Panc1 (cell line): ENCODE measurements at regions not wholly inside any gene's neighbourhood (a gene's known extent, or its start where the extent isn't known, plus 50 kb on each side); places are given as distances from the start of the nearest gene placed in this dataset.

Source experiments
- ATAC-seq: fragments of 200-7000 bp; cut with Tn5 transposase; 2 replicates; pipeline ENCODE4 v1.9.1; 2020; ENCODE audit warnings: mild to moderate bottlenecking, moderate library complexity
- BruUV-seq: library from RNA; stranded (reverse); fragments of 400-500 nt; replicated peaks from 2 replicates; lab custom pipeline; 2021; lab: Mats Ljungman, UMichigan
- CTCF ChIA-PET: fragments of 300-600 bp; sonication (Branson Sonifier 250); formaldehyde crosslinking; loops from one replicate; lab custom pipeline; 2022; ENCODE audit warnings: antibody characterized with exemption; lab: Charles Lee
- POLR2A ChIA-PET: fragments of 300-600 bp; sonication (Branson Sonifier 250); formaldehyde crosslinking; loops from one replicate; lab custom pipeline; 2022; ENCODE audit warnings: antibody characterized with exemption; lab: Charles Lee
- DNase-seq: peaks from one replicate; pipeline ENCODE4 v3.0.0-alpha.2; 2010; ENCODE audit warnings: low read depth, low spot score
- H3K27ac ChIP-seq: 2 replicates; pipeline ENCODE4 v1.5.1; 2011; ENCODE audit warnings: mild to moderate bottlenecking, low read length, inconsistent platforms
- H3K27me3 ChIP-seq: fragments of 200-500 bp; sonication (Bioruptor generic); 2 replicates; pipeline ENCODE4 v1.6.0; 2014; ENCODE audit warnings: low read length, inconsistent platforms; ENCODE audit not compliant: control insufficient read depth, insufficient read depth
- H3K36me3 ChIP-seq: fragments of 200-500 bp; sonication (Bioruptor generic); 2 replicates; pipeline ENCODE4 v1.5.1; 2014; ENCODE audit warnings: inconsistent platforms, mild to moderate bottlenecking, low read length, moderate library complexity; ENCODE audit not compliant: control insufficient read depth, insufficient read depth
- H3K4me1 ChIP-seq: 2 replicates; pipeline ENCODE4 v1.5.1; 2011; ENCODE audit warnings: inconsistent platforms, mild to moderate bottlenecking, low read length, moderate library complexity; ENCODE audit not compliant: control insufficient read depth, insufficient read depth
- H3K4me3 ChIP-seq, 2 experiments: 2 replicates each; pipeline ENCODE4 v1.5.1; 2011 to 2012; ENCODE audit warnings: low read depth in 2 of 2, low read length in 2 of 2, mild to moderate bottlenecking in 2 of 2, inconsistent platforms in 1 of 2, moderate library complexity in 1 of 2
- H3K9me3 ChIP-seq: fragments of 200-500 bp; sonication (Bioruptor generic); 2 replicates; pipeline ENCODE4 v1.5.1; 2014; ENCODE audit warnings: low read depth, mild to moderate bottlenecking, inconsistent platforms, low read length, moderate library complexity; ENCODE audit not compliant: control insufficient read depth, insufficient read depth
- POLR2AphosphoS5 ChIP-seq: IDR thresholded peaks from 2 replicates; pipeline ENCODE4 v1.6.1; 2012; ENCODE audit warnings: mild to moderate bottlenecking, low read depth, low read length, moderate library complexity
- SIN3A ChIP-seq: IDR thresholded peaks from 2 replicates; pipeline ENCODE4 v1.6.1; 2012; ENCODE audit warnings: low read depth, mild to moderate bottlenecking, low read length, moderate library complexity, borderline replicate concordance; ENCODE audit not compliant: insufficient read depth
- TCF7L2 ChIP-seq: IDR thresholded peaks from 2 replicates; pipeline ENCODE4 v1.6.1; 2011; ENCODE audit warnings: mild to moderate bottlenecking, low read depth, low read length, inconsistent platforms
- in situ Hi-C: cut with HindIII; loops from 2 replicates; pipeline ENCODE4 v1.10.0; 2016; ENCODE audit warnings: low sequenced_read_pairs, low pct_unique_long_range_greater_than_20kb
- intact Hi-C: fragments of 100-400 bp; cut with micrococcal nuclease; formaldehyde crosslinking; loops from one replicate; pipeline ENCODE4 v1.10.0; 2022; ENCODE audit not compliant: unreplicated experiment
- TF ChIP-seq, protein P1 (sequence below), 2 experiments: IDR thresholded peaks; 2 replicates each; pipeline ENCODE4 v1.6.1; 2011 to 2012; ENCODE audit warnings: low read depth in 2 of 2, control low read depth in 1 of 2, low read length in 1 of 2, mild to moderate bottlenecking in 1 of 2, moderate library complexity in 1 of 2; ENCODE audit not compliant: insufficient read depth in 1 of 2
- TF ChIP-seq, protein P2 (sequence below): fragments of 450-650 bp; IDR thresholded peaks from 2 replicates; pipeline ENCODE4 v1.5.1; 2017; ENCODE audit warnings: mild to moderate bottlenecking

DNA sequence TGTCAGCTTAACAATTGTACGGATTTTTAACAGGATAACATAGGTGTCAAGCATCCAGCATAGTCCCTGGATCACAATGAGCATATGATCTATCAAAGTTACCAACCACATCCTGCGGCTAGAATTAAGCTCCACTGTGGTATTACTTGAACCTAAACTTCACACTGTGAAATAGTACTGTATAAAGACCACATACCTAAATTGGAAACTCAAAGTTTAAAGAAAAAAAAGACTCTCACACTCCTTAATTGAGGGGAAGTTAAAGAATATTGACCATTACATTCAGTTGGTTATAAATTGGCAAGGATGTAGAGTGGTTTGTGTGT, 133.0 kb upstream of the PZP start:
- BruUV-seq = no TSS peak

DNA sequence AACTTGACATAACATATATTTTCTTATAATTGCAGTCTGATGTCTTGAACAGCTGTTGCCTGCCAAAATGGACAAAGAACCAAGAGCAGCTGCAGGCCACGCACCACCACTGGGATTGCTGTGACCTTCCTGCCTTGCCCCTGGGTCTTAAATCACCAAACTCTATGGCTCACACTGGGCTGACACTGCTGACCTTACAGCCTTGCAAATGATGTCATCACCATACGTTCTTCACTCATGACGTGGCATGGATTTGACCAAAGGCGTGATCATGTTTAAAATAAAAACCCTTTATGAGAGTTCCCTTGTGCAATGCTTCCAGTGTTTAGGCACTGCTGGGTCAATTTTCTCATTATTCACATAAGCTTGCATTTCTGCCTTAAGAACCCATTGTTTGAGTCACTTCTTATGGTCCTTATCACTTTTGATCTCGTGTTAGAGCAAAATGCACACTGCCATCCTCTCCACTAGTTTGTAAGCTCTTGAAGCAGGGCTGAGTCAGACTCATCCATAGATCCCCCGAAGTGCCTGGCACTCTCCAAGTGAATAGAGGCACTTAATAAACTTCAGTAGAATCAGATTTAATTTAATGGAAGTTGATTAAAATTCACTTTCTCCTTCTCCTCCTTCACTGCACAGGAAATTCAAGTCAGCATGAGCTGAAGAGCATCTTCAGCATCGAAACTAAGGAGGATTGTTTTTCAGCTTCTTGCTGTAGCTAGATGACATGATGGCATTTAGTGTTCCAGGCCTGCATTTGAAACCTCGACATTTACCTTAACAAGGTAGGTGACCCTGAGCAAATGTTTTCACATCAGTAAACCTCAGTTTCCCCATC, 132.4 kb upstream of the PZP start:
- ChIA-PET CTCF (no interaction called here), POLR2A (no interaction called here)
- in situ Hi-C loops (no loop called here), intact Hi-C loops (no loop called here)
- Histone ChIP-seq H3K27ac (no peak overlapping the region), H3K4me3 (no peak overlapping the region), H3K9me3 (no peaks in the 10 kb centered on the region), H3K4me1 (no peaks in the 10 kb centered on the region), H3K27me3 (no peaks in the 10 kb centered on the region), H3K36me3 (no peaks in the 10 kb centered on the region)
- DNase-seq (no peak), ATAC-seq (no peak)
- TF ChIP-seq, protein P1, sequence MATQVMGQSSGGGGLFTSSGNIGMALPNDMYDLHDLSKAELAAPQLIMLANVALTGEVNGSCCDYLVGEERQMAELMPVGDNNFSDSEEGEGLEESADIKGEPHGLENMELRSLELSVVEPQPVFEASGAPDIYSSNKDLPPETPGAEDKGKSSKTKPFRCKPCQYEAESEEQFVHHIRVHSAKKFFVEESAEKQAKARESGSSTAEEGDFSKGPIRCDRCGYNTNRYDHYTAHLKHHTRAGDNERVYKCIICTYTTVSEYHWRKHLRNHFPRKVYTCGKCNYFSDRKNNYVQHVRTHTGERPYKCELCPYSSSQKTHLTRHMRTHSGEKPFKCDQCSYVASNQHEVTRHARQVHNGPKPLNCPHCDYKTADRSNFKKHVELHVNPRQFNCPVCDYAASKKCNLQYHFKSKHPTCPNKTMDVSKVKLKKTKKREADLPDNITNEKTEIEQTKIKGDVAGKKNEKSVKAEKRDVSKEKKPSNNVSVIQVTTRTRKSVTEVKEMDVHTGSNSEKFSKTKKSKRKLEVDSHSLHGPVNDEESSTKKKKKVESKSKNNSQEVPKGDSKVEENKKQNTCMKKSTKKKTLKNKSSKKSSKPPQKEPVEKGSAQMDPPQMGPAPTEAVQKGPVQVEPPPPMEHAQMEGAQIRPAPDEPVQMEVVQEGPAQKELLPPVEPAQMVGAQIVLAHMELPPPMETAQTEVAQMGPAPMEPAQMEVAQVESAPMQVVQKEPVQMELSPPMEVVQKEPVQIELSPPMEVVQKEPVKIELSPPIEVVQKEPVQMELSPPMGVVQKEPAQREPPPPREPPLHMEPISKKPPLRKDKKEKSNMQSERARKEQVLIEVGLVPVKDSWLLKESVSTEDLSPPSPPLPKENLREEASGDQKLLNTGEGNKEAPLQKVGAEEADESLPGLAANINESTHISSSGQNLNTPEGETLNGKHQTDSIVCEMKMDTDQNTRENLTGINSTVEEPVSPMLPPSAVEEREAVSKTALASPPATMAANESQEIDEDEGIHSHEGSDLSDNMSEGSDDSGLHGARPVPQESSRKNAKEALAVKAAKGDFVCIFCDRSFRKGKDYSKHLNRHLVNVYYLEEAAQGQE (IDR thresholded peaks at IDR 0.05; ENCODE audit: insufficient read depth in 1 of 2, low read depth in 2 of 2, low read length in 1 of 2) = no peak
- TF ChIP-seq POLR2AphosphoS5 (no peak), TCF7L2 (no peak), SIN3A (no peak)
- TF ChIP-seq, protein P2, sequence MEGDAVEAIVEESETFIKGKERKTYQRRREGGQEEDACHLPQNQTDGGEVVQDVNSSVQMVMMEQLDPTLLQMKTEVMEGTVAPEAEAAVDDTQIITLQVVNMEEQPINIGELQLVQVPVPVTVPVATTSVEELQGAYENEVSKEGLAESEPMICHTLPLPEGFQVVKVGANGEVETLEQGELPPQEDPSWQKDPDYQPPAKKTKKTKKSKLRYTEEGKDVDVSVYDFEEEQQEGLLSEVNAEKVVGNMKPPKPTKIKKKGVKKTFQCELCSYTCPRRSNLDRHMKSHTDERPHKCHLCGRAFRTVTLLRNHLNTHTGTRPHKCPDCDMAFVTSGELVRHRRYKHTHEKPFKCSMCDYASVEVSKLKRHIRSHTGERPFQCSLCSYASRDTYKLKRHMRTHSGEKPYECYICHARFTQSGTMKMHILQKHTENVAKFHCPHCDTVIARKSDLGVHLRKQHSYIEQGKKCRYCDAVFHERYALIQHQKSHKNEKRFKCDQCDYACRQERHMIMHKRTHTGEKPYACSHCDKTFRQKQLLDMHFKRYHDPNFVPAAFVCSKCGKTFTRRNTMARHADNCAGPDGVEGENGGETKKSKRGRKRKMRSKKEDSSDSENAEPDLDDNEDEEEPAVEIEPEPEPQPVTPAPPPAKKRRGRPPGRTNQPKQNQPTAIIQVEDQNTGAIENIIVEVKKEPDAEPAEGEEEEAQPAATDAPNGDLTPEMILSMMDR = no peak
- BruUV-seq = no TSS peak

More for the DNA sequence above, 133.0 kb upstream of the PZP start:
- POLR2A ChIA-PET = no interaction called here
- no peaks in the 10 kb centered on the region for H3K36me3 ChIP-seq
- H3K9me3 ChIP-seq = no peaks in the 10 kb centered on the region
- DNase-seq (no peak), ATAC-seq (no peak)
- no peaks in the 10 kb centered on the region for H3K4me1 ChIP-seq
- H3K27ac ChIP-seq = no peak overlapping the region
- CTCF ChIA-PET = no interaction called here
- in situ Hi-C loops = no loop called here
- TF ChIP-seq TCF7L2 = no peak
- TF ChIP-seq, protein P2 = no peak
- no peaks in the 10 kb centered on the region for H3K27me3 ChIP-seq
- H3K4me3 ChIP-seq = no peak overlapping the region
- intact Hi-C loops = no loop called here
